DND-41 (cell line): ENCODE measurements at regions not wholly inside any gene's neighbourhood (a gene's known extent, or its start where the extent isn't known, plus 50 kb on each side); places are given as distances from the start of the nearest gene placed in this dataset.

Experiments used
- ATAC-seq: fragments of 200-7000 bp; cut with Tn5 transposase; 3 replicates; pipeline ENCODE4 v1.9.1; 2021; ENCODE audit warnings: low read depth; ENCODE audit not compliant: insufficient read depth
- DNase-seq: peaks from one replicate; pipeline ENCODE4 v3.0.0-alpha.2; 2020
- H2AFZ ChIP-seq: 2 replicates; pipeline ENCODE4 v1.6.0; 2012; ENCODE audit warnings: low read depth, low read length
- H3K27ac ChIP-seq: 2 replicates; pipeline ENCODE4 v1.5.1; 2012; ENCODE audit warnings: low read length, inconsistent platforms
- H3K27me3 ChIP-seq: fragments of 200-600 bp; sonication (generic); 2 replicates; pipeline ENCODE4 v1.6.0; 2012; ENCODE audit warnings: low read length, mild to moderate bottlenecking, inconsistent platforms; ENCODE audit not compliant: insufficient read depth, poor library complexity
- H3K36me3 ChIP-seq: 2 replicates; pipeline ENCODE4 v1.5.1; 2012; ENCODE audit warnings: low read length, inconsistent platforms; ENCODE audit not compliant: insufficient read depth
- H3K4me1 ChIP-seq: 2 replicates; pipeline ENCODE4 v1.5.1; 2012; ENCODE audit warnings: mild to moderate bottlenecking, low read length; ENCODE audit not compliant: insufficient read depth
- H3K4me2 ChIP-seq: 2 replicates; pipeline ENCODE4 v1.6.0; 2012; ENCODE audit warnings: mild to moderate bottlenecking, moderate library complexity, low read length, inconsistent platforms; ENCODE audit not compliant: insufficient read depth
- H3K4me3 ChIP-seq, 2 experiments: fragments of 200-600 bp in 1 of 2; shearing (Covaris generic) in 1 of 2; 2 replicates each; pipeline ENCODE4 v1.5.1; 2012 to 2016; ENCODE audit warnings: inconsistent platforms in 2 of 2, low read length in 2 of 2, mild to moderate bottlenecking in 2 of 2, low read depth in 1 of 2, moderate library complexity in 1 of 2
- H3K79me2 ChIP-seq: 2 replicates; pipeline ENCODE4 v1.6.0; 2012; ENCODE audit warnings: low read length, inconsistent platforms; ENCODE audit not compliant: insufficient read depth
- H3K9ac ChIP-seq: 2 replicates; pipeline ENCODE4 v1.6.0; 2012; ENCODE audit warnings: low read depth, mild to moderate bottlenecking, inconsistent platforms, low read length, moderate library complexity
- H3K9me3 ChIP-seq: 2 replicates; pipeline ENCODE4 v1.5.1; 2012; ENCODE audit warnings: low read length, moderate library complexity, mild to moderate bottlenecking, inconsistent platforms; ENCODE audit not compliant: insufficient read depth, severe bottlenecking
- H4K20me1 ChIP-seq: 2 replicates; pipeline ENCODE4 v1.6.0; 2012; ENCODE audit warnings: low read length; ENCODE audit not compliant: insufficient read depth
- EZH2 ChIP-seq: IDR thresholded peaks from 3 replicates; pipeline ENCODE4 v1.6.1; 2012; ENCODE audit warnings: borderline replicate concordance, low read depth, mild to moderate bottlenecking, moderate library complexity, low read length, inconsistent platforms; ENCODE audit not compliant: severe bottlenecking
- TF ChIP-seq, protein P1 (sequence below): IDR thresholded peaks from 2 replicates; pipeline ENCODE4 v1.5.1; 2012; ENCODE audit warnings: borderline replicate concordance, low read length, moderate library complexity, mild to moderate bottlenecking; ENCODE audit not compliant: poor library complexity, severe bottlenecking; ENCODE audit errors: extremely low read depth

- H3K79me2 ChIP-seq: no peaks in the 10 kb centered on the region
- no peak overlapping the region for H2AFZ ChIP-seq
- no peaks in the 10 kb centered on the region for H3K36me3 ChIP-seq
- DNase-seq (no peak), ATAC-seq (no peak)
- no peak overlapping the region for H3K4me2 ChIP-seq
- TF ChIP-seq, protein P1, sequence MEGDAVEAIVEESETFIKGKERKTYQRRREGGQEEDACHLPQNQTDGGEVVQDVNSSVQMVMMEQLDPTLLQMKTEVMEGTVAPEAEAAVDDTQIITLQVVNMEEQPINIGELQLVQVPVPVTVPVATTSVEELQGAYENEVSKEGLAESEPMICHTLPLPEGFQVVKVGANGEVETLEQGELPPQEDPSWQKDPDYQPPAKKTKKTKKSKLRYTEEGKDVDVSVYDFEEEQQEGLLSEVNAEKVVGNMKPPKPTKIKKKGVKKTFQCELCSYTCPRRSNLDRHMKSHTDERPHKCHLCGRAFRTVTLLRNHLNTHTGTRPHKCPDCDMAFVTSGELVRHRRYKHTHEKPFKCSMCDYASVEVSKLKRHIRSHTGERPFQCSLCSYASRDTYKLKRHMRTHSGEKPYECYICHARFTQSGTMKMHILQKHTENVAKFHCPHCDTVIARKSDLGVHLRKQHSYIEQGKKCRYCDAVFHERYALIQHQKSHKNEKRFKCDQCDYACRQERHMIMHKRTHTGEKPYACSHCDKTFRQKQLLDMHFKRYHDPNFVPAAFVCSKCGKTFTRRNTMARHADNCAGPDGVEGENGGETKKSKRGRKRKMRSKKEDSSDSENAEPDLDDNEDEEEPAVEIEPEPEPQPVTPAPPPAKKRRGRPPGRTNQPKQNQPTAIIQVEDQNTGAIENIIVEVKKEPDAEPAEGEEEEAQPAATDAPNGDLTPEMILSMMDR: no peak
- H4K20me1 ChIP-seq: no peaks in the 10 kb centered on the region
- H3K9ac ChIP-seq: no peak overlapping the region
- no peaks in the 10 kb centered on the region for H3K9me3 ChIP-seq
- H3K4me1 ChIP-seq: no peaks in the 10 kb centered on the region
- H3K27me3 ChIP-seq: no peaks in the 10 kb centered on the region
- no peak overlapping the region for H3K4me3 ChIP-seq
- H3K27ac ChIP-seq: no peak overlapping the region
Observed at GRCh38 chrY:8151561-8151960, 1185.7 kb upstream of the TSPY4 start.

GRCh38 chrY:8128578-8128977 lies 1208.7 kb upstream of the TSPY4 start:
- ATAC-seq: no peak
- TF ChIP-seq, protein P1: no peak
- no peak for TF ChIP-seq EZH2

GRCh38 chrY:8125907-8126571 lies 1211.2 kb upstream of the TSPY4 start:
- Histone ChIP-seq H3K4me1 (no peaks in the 10 kb centered on the region), H2AFZ (no peak overlapping the region), H3K4me2 (no peak overlapping the region), H3K9ac (no peak overlapping the region), H3K36me3 (no peaks in the 10 kb centered on the region), H3K27me3 (no peaks in the 10 kb centered on the region), H3K9me3 (no peaks in the 10 kb centered on the region), H3K79me2 (no peaks in the 10 kb centered on the region), H3K27ac (no peak overlapping the region), H4K20me1 (no peaks in the 10 kb centered on the region), H3K4me3 (no peak overlapping the region)
- TF ChIP-seq, protein P1: no peak
- no peak for TF ChIP-seq EZH2
- DNase-seq (no peak), ATAC-seq (no peak)

More at GRCh38 chrY:8128578-8128977, 1208.7 kb upstream of the TSPY4 start:
- Histone ChIP-seq H3K4me3 (no peak overlapping the region), H4K20me1 (no peaks in the 10 kb centered on the region), H3K27me3 (no peaks in the 10 kb centered on the region), H3K4me2 (no peak overlapping the region), H3K4me1 (no peaks in the 10 kb centered on the region), H3K9me3 (no peaks in the 10 kb centered on the region), H3K36me3 (no peaks in the 10 kb centered on the region), H3K79me2 (no peaks in the 10 kb centered on the region), H3K9ac (no peak overlapping the region), H2AFZ (no peak overlapping the region), H3K27ac (no peak overlapping the region)
- DNase-seq: no peak

GRCh38 chrY:8121825-8122224 lies 1210.3 kb upstream of the AMELY start:
- H3K27ac ChIP-seq: no peak overlapping the region
- H3K9ac ChIP-seq: no peak overlapping the region
- no peak for ATAC-seq

More at GRCh38 chrY:8121825-8122224, 1210.3 kb upstream of the AMELY start:
- no peak overlapping the region for H3K4me2 ChIP-seq
- no peak overlapping the region for H3K4me3 ChIP-seq
- no peaks in the 10 kb centered on the region for H4K20me1 ChIP-seq
- H3K27me3 ChIP-seq: no peaks in the 10 kb centered on the region
- no peaks in the 10 kb centered on the region for H3K79me2 ChIP-seq
- H3K9me3 ChIP-seq: no peaks in the 10 kb centered on the region
- no peaks in the 10 kb centered on the region for H3K4me1 ChIP-seq
- H2AFZ ChIP-seq: no peak overlapping the region
- no peak for DNase-seq
- TF ChIP-seq, protein P1: no peak
- no peak for TF ChIP-seq EZH2
- H3K36me3 ChIP-seq: no peaks in the 10 kb centered on the region
